ENCODE measurements at regions not wholly inside any gene's neighbourhood (a gene's known extent, or its start where the extent isn't known, plus 50 kb on each side); places are given as distances from the start of the nearest gene placed in this dataset.

DNA sequence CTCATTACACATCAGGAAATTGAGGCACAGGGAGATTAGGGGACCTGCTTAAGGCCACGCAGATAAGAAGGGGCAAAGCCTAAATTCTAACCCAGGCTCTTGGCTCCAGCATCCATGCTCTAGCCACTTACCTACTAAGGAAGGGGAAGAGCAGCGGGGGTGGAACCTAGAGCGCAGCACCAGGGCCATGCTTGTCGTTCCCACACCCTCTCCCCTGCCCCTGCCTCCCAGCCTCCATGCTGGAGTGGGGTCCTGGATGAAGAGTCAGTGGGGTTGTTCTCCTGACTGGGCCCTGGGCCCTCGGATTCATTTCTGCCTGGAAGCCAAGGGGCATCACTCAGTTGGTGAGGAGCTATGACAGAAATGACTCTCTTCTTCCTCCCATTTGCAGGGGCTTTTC, 133.3 kb downstream of the FOXD2 start:
- DNase-seq (ENCODE audit: low spot score), result no peak
- no peak for ATAC-seq

DNA sequence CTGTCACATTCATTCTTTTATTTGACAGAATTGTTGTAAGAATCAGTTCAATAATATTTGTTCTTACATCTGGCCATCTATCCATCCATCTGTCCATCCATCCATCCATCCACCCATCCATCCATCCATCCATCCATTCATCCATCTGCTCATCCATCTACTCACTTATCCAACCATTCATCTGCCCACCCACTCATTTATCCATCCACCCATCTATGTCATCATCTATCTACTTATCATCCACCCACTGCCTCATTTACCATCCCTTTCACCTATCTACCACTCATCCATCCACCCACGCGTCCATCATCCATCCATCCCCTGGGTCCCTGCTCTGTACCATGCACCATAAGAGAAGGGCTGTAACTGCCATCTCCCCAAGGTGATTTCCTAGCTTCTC, 134.1 kb downstream of the FOXD2 start:
- no peak for DNase-seq (ENCODE audit: low spot score)
- ATAC-seq, result no peak

- DNase-seq (ENCODE audit: low spot score) (no peak), ATAC-seq (no peak)
Observed at GRCh38 chr1:47572731-47573430, 135.0 kb downstream of the FOXD2 start.

DNA sequence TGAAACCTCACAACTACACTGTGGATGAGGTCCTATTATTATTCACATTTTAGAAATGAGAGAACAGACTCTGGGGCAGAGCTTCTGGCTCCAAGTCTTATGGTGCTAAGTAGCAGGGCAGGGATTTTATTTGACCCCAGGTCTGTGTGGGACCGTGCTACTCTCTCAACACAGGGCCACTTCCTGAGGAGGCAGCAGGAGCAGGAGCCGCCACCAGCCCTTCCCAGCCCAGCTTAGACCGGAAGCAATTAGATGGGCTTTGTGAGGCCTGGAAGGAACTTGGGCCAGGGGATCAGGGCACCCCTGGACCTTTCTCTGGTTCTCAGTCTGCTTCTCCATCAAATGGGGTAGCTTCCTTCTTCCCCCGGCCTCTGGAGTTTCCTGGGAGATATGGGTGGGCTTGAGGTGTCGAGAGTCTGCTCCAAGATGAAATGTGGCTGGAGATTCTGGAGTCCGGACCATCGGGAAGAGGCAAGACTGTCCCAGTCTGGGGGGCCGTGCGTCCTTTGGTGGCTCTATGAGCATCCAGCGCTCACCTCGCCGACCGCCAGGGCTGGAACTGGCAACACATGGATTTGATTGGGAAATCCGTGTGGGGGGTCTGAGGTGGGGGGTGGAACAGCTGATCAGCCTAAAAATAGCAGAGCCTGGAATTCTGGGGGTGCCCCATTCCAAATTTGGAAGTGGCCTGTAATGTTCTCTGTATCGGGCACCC, 136.8 kb downstream of the FOXD2 start:
- no peak for ATAC-seq

GRCh38 chr1:47575855-47576757, 138.3 kb downstream of the FOXD2 start:
- no peak for ATAC-seq
- DNase-seq (ENCODE audit: low spot score), result no peak

More for the DNA sequence above, 136.8 kb downstream of the FOXD2 start:
- DNase-seq (ENCODE audit: low spot score), result no peak

- no peak for ATAC-seq
- DNase-seq (ENCODE audit: low spot score), result no peak
Observed at GRCh38 chr1:47576758-47577115, 138.9 kb downstream of the FOXD2 start.

GRCh38 chr1:47577303-47578025, 139.6 kb downstream of the FOXD2 start:
- no peak for ATAC-seq
- DNase-seq (ENCODE audit: low spot score), result no peak

GRCh38 chr1:47578026-47578720, 140.3 kb downstream of the FOXD2 start:
- ATAC-seq, result no peak
- no peak for DNase-seq (ENCODE audit: low spot score)

GRCh38 chr1:47578721-47579419, 141.0 kb downstream of the FOXD2 start:
- DNase-seq (ENCODE audit: low spot score), result no peak
- no peak for ATAC-seq

DNA sequence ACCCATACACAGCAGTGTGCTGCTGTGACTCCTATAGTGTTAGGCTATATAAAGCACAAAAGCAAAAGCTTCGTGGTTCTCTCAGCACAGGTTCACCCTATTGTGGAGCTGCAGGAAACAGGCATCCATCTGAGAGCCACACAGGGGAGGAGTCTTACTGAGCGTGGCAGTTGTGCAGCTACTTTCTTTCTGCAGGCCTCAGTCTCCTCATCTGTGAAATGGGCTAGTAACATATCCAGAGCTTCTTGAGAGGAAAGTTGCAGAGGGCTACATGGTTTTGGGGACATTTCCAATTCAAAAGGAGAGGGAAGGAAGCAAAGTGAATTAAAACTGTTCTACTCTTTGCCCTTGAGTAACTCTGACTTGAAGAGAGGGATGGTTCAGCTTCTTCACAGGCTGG, 142.0 kb downstream of the FOXD2 start:
- DNase-seq (ENCODE audit: low spot score), result no peak
- no peak for ATAC-seq

DNA sequence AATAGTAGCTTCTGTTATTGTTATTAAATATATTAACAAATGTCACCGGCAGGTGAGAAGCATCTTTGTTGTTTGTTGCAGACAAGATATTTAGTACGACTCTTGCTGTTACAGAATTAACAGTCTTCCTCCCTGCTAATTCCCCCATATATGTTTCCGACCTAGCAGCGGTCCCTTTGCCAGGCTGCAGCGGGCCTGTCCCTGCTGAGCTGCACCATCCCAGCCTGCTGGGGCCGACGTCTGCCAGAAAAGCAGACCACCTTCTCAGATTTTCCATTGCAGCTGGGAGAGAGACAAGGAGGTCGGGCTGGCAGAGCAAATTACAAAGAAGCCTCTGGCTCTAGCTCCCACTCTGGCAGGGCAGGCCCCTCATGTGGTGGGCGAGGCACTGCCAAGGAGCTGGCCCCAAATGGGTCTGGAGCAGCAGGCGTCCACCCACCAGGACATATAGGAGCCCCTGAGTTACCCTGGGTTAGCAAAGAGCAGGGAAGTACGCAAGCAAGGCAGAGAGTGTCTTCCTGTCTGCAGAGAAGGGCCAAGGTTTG, 142.7 kb downstream of the FOXD2 start:
- DNase-seq (ENCODE audit: low spot score) (peak; percentile 35), ATAC-seq (no peak)

DNA sequence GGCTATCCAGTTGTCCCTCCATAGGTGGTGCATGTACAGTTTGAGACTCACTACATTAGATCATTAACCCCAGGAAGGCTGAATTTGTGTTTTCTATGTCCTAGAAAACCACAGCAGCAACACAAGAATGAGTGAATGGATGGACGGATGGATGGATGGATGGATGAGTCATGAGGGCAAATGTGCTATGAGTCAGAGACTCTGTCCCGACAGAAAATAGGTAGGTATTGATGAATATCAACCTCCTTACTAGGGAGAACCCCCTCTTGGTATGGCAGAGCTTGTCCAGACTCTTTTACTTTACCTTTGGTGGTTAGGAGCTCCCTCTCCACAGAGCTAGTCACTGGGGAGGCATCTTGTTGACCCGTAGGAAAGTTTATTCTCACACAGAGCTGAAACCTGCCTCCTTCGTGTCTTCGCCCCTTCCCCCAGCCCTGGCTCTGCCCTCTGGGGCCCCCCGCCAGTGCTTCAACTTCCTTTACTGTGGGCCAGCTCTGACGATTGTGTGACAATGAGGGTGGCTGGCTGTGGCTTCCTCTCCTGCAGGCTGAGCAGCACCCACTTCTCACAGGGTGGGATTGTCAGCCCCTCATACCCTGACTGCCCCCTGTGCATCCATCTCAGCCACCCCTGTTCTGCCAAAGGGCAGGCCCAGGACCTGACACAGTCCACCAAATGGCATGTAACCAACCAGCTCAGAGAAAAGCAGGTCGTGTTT, 145.2 kb downstream of the FOXD2 start:
- DNase-seq (ENCODE audit: low spot score) (peak; percentile 37), ATAC-seq (no peak)

- no peak for ATAC-seq
- DNase-seq (ENCODE audit: low spot score), result peak; percentile 23
Observed at GRCh38 chr1:47584249-47584648, 146.4 kb downstream of the FOXD2 start.

- DNase-seq (ENCODE audit: low spot score), result peak; percentile 15
- ATAC-seq, result no peak
Observed at GRCh38 chr1:47585141-47585902, 147.5 kb downstream of the FOXD2 start.

DNA sequence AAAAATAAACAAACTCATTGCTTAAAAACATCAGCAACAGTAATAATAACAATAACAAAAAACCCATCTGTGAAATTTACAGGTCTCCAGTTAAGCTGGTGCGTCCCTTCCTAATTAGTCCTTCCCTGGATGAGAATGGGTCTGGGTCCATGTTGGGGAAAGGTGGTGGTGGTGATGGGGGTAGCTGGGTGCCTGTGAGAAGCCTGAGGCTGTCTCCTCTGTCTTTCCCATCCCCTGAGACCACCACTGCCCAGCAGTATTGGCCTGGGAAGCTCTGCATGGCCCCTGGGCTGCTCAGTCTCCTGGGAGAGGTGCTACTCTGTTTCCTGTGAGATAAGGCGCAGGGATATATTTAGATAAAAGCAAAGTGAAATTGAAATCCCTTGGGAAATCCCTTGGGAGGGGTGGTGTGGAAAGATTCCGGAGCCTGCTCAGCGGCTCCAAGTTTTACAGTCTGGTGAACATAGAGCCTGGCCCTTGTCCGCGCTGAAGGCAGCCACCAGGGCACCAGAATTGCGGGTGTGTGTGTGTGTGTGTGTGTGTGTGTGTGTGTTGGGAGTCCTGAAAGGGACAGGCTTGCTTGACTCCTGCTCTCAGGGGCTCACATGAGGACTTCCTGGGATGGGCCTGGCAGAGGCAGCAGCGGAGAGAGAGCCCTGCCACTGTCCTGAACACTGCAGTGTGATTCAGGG, 150.2 kb downstream of the FOXD2 start:
- ATAC-seq (no peak), DNase-seq (ENCODE audit: low spot score) (peak; percentile 35)

DNA sequence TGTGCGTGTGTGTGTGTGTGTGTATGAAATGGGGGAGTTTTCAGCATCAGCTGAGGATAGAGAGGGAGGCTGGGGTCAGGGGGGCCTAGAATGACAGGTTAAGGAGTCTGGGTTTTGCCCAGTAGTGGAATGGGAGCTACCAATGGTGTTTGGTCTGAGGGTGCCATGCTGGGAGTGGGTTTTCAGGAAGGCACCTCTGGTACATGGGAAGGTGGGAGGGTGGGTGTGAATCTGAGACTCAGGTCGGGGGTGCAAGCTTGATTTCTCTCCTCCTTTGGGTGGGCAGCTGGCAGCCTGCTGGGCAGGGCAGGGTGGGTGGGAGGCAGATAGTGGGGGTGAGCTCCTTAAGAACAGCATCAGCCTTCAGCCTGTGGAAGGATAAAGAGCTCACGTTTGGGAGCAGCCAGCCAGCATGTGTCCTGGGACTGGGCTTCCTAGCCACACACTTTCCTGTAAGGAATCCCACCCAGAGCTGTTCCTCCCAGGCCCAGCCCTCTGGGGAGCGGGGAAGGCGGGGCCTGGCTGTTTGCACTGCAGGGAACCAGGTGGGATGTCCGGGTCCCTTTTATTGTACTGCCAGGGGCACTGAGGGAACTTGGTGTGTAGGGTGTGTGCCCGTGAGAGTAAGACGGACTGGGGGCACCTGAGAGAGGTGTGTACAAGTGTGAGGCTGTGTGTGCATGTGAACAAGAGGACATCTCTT, 152.8 kb downstream of the FOXD2 start:
- DNase-seq (ENCODE audit: low spot score) (no peak), ATAC-seq (no peak)

DNA sequence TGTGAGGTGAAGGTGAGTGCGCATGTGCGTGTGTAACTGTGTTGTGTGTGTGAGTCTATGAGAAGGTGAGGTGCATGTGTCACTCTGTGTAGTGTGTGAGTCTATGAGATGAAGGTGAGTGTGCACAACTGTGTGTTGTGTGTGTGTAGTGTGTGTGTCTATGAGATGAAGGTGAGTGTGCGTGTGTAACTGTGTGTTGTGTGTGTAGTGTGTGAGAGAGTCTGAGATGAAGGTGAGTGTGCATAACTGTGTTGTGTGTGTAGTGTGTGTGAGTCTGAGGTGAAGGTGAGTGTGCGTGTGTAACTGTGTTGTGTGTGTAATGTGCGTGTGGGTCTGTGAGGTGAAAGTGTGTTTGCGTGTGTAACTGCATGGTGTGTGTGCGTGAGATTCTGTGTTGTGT, 154.0 kb downstream of the FOXD2 start:
- ATAC-seq, result no peak
- DNase-seq (ENCODE audit: low spot score), result no peak
